HG03045 (cell line): ENCODE measurements at regions not wholly inside any gene's neighbourhood (a gene's known extent, or its start where the extent isn't known, plus 50 kb on each side); places are given as distances from the start of the nearest gene placed in this dataset.
A peak's percentile ranks its signal among the peaks of the same experiment; 100 is the strongest.
"Not testable (repeated sequence)": the region's sequence is repeated elsewhere in the genome, so short reads cannot be mapped to it uniquely, and the experiment has no call there.

Experiments
- ATAC-seq: cut with Tn5 transposase; IDR thresholded peaks from one replicate; pipeline ENCODE4 v1.9.1; 2021; ENCODE audit warnings: mild to moderate bottlenecking, moderate library complexity; ENCODE audit not compliant: unreplicated experiment

GRCh38 chr11:81990659-81991443 is 742.8 kb downstream of the FAM181B start:
- no peak for ATAC-seq

- no peak for ATAC-seq
These were observed 744.6 kb downstream of the FAM181B start for GRCh38 chr11:81989093-81989492.

- peak; percentile 56 for ATAC-seq
These were observed 745.7 kb downstream of the FAM181B start for GRCh38 chr11:81987829-81988472.

GRCh38 chr11:81986556-81987161 is 747.0 kb downstream of the FAM181B start:
- ATAC-seq = no peak

- no peak for ATAC-seq
These were observed 754.2 kb downstream of the FAM181B start for GRCh38 chr11:81979448-81979847.

- ATAC-seq = no peak
These were observed 758.3 kb downstream of the FAM181B start for GRCh38 chr11:81975261-81975900.

- no peak for ATAC-seq
These were observed 762.8 kb downstream of the FAM181B start for GRCh38 chr11:81970886-81971285.

- ATAC-seq = no peak
These were observed 766.4 kb downstream of the FAM181B start for GRCh38 chr11:81967242-81967641.

GRCh38 chr11:81966340-81966739 is 767.3 kb downstream of the FAM181B start:
- no peak for ATAC-seq

- ATAC-seq = no peak
These were observed 770.6 kb downstream of the FAM181B start for GRCh38 chr11:81963018-81963417.

- ATAC-seq = no peak
These were observed 773.2 kb downstream of the FAM181B start for GRCh38 chr11:81960443-81960842.

- ATAC-seq = no peak
These were observed 774.3 kb downstream of the FAM181B start for GRCh38 chr11:81959341-81959740.

- not testable (repeated sequence) for ATAC-seq
These were observed 779.4 kb downstream of the FAM181B start for GRCh38 chr11:81954301-81954700.

GRCh38 chr11:81946831-81947230 is 786.8 kb downstream of the FAM181B start:
- ATAC-seq = no peak

- no peak for ATAC-seq
These were observed 791.0 kb downstream of the FAM181B start for GRCh38 chr11:81942646-81943045.

GRCh38 chr11:81941998-81942397 is 791.7 kb downstream of the FAM181B start:
- no peak for ATAC-seq

- ATAC-seq = no peak
These were observed 801.4 kb downstream of the FAM181B start for GRCh38 chr11:81932303-81932702.

- ATAC-seq = no peak
These were observed 813.5 kb downstream of the FAM181B start for GRCh38 chr11:81920205-81920604.

GRCh38 chr11:81916451-81916850 is 817.2 kb downstream of the FAM181B start:
- ATAC-seq = no peak

- ATAC-seq = no peak
These were observed 818.6 kb downstream of the FAM181B start for GRCh38 chr11:81915045-81915444.

- ATAC-seq = no peak
These were observed 819.9 kb downstream of the FAM181B start for GRCh38 chr11:81913793-81914192.

GRCh38 chr11:81907996-81908395 is 825.7 kb downstream of the FAM181B start:
- no peak for ATAC-seq
